NB4 (cell line): ENCODE measurements at regions not wholly inside any gene's neighbourhood (a gene's known extent, or its start where the extent isn't known, plus 50 kb on each side); places are given as distances from the start of the nearest gene placed in this dataset.

Source experiments
- CTCF ChIP-seq: IDR thresholded peaks from one replicate; pipeline ENCODE4 v1.5.1; 2012; ENCODE audit warnings: low read depth, low read length
- POLR2A ChIP-seq: IDR thresholded peaks from 2 replicates; pipeline ENCODE4 v1.6.1; 2011; ENCODE audit warnings: mild to moderate bottlenecking; ENCODE audit not compliant: insufficient read length; ENCODE audit errors: extremely low read depth
- TF ChIP-seq, protein P1 (sequence below): IDR thresholded peaks from 2 replicates; pipeline ENCODE4 v1.6.1; 2011; ENCODE audit warnings: low read depth, low read length

- TF ChIP-seq CTCF (no peak), POLR2A (no peak)
- TF ChIP-seq, protein P1, sequence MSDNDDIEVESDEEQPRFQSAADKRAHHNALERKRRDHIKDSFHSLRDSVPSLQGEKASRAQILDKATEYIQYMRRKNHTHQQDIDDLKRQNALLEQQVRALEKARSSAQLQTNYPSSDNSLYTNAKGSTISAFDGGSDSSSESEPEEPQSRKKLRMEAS: no peak
These were observed 108.5 kb upstream of the STMND1 start for GRCh38 chr6:16993396-16993795.
